Uterus (tissue), 2 donors: ENCODE measurements at regions not wholly inside any gene's neighbourhood (a gene's known extent, or its start where the extent isn't known, plus 50 kb on each side); places are given as distances from the start of the nearest gene placed in this dataset.

Experiments used
- CTCF ChIP-seq, 4 experiments: fragments of 200-600 bp in 2 of 4; fragments of 450-650 bp in 2 of 4; sonication (generic) in 2 of 4; IDR thresholded peaks; one replicate each; pipeline ENCODE4 v1.5.1; 2016 to 2019; ENCODE audit warnings: antibody characterized with exemption in 4 of 4, mild to moderate bottlenecking in 2 of 4, moderate library complexity in 1 of 4
- POLR2A ChIP-seq, 2 donors: fragments of 450-650 bp; IDR thresholded peaks; one replicate each; pipeline ENCODE4 v1.6.1; 2016; ENCODE audit warnings: antibody characterized with exemption in 2 of 2, mild to moderate bottlenecking in 1 of 2, moderate library complexity in 1 of 2

- no peak for TF ChIP-seq CTCF (IDR thresholded peaks at IDR 0.05)
- no peak for TF ChIP-seq POLR2A (IDR thresholded peaks at IDR 0.05)
These were observed 576.1 kb downstream of the TMA16 start for GRCh38 chr4:164070625-164071024.
